ENCODE measurements at regions not wholly inside any gene's neighbourhood (a gene's known extent, or its start where the extent isn't known, plus 50 kb on each side); places are given as distances from the start of the nearest gene placed in this dataset.

DNA sequence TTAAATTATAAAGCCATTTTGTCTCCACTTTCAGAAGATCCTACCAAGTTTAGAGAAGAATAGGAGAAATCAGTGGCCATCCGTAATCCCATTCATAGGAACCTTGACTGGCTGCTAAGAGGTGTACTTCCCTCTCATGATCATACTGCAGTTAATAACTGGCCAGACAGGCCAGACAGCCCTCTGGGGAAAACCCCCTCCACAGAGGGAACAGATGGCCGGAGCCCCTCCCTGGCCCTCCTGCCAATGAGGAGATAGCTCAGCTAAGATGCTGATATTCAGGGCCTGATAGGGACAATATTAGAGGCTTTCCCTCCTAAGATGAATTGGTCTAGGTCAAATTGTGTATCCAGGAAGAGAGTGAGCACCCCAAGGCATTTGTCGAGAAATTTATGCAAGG is 200.0 kb upstream of the MAOA start:
- no peak for DNase-seq
- H3K4me3 ChIP-seq, result no peak overlapping the region
- no peaks in the 10 kb centered on the region for H3K27me3 ChIP-seq
- H3K4me1 ChIP-seq (ENCODE audit: insufficient read depth), result no peaks in the 10 kb centered on the region
- no peaks in the 10 kb centered on the region for H3K36me3 ChIP-seq
- intact Hi-C loops (cut with DNase I), result no loop called here
- H3K9me3 ChIP-seq, result no peaks in the 10 kb centered on the region
- TF ChIP-seq, protein P1, sequence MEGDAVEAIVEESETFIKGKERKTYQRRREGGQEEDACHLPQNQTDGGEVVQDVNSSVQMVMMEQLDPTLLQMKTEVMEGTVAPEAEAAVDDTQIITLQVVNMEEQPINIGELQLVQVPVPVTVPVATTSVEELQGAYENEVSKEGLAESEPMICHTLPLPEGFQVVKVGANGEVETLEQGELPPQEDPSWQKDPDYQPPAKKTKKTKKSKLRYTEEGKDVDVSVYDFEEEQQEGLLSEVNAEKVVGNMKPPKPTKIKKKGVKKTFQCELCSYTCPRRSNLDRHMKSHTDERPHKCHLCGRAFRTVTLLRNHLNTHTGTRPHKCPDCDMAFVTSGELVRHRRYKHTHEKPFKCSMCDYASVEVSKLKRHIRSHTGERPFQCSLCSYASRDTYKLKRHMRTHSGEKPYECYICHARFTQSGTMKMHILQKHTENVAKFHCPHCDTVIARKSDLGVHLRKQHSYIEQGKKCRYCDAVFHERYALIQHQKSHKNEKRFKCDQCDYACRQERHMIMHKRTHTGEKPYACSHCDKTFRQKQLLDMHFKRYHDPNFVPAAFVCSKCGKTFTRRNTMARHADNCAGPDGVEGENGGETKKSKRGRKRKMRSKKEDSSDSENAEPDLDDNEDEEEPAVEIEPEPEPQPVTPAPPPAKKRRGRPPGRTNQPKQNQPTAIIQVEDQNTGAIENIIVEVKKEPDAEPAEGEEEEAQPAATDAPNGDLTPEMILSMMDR (IDR thresholded peaks at IDR 0.05), result no peak
- TF ChIP-seq POLR2A (IDR thresholded peaks at IDR 0.05), result no peak
- no peak for TF ChIP-seq EP300 (IDR thresholded peaks at IDR 0.05)
- H3K27ac ChIP-seq, result no peak overlapping the region
- WGBS, 3 donors, result 69 to 83% (median 76%) methylated on average over 3 of the region's 3 CpGs

DNA sequence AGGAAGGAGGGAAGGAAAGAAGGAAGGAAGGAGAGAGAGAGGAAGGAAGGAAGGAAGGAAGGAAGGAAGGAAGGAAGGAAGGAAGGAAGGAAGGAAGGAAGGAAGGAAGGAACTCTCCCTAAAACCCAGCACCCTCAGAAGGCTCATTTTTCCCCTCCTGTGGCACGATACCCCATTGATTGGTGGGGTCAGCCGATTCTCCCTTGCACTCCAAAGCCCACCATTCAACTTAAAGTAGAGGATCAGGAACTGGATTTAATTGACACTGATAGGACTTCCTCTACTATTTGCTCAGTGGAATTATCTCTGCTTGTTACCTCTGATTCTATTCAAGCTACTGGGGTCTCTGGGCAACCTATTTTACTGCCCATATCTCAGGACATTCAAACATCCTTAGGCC is 199.2 kb upstream of the MAOA start:
- Histone ChIP-seq H3K27ac (no peak overlapping the region), H3K4me3 (no peak overlapping the region), H3K27me3 (no peaks in the 10 kb centered on the region), H3K4me1 (ENCODE audit: insufficient read depth) (no peaks in the 10 kb centered on the region), H3K9me3 (no peaks in the 10 kb centered on the region), H3K36me3 (no peaks in the 10 kb centered on the region)
- DNase-seq, result no peak
- intact Hi-C loops (cut with DNase I), result no loop called here
- TF ChIP-seq, protein P1 (IDR thresholded peaks at IDR 0.05), result no peak
- TF ChIP-seq EP300 (IDR thresholded peaks at IDR 0.05), result no peak
- no peak for TF ChIP-seq POLR2A (IDR thresholded peaks at IDR 0.05)
- 62 to 69% (median 63%) methylated on average over 2 of the region's 2 CpGs for WGBS, 3 donors

DNA sequence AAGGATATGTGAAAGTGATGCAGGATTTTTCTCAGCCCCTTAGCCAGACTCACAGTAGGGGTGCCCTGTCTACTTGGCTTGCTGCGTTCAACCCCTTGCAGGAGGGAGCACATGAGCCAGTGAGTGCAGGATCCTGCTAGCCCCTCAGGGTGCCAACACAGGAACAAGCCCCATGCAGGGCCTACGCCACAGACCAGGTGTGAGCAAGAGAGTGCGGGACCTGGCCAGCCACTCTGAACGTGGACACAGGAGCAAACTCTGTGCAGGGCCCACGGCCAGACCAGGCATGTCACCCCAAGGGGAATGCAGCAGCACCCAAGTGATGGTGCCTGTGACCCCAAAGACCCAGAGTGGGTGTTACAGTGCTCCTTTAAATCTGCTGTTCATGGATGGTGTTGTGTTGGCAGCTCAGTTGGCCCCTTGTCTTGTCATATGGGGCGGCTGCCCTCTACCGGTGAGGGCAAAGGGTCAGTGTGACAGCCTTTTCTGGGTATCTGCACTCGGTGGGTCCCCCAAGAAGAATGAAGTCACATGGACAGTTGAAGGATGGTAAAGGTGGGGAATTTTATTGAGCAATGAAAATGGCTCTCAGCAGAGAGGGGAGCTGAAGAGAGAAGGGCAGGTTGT is 188.4 kb upstream of the MAOA start:
- Histone ChIP-seq H3K4me3 (no peak overlapping the region), H3K27me3 (no peaks in the 10 kb centered on the region), H3K4me1 (ENCODE audit: insufficient read depth) (no peaks in the 10 kb centered on the region), H3K36me3 (no peaks in the 10 kb centered on the region), H3K9me3 (no peaks in the 10 kb centered on the region), H3K27ac (no peak overlapping the region)
- intact Hi-C loops (cut with DNase I), result no loop called here
- DNase-seq, result no peak
- no peak for TF ChIP-seq POLR2A (IDR thresholded peaks at IDR 0.05)
- 54 to 59% (median 56%) methylated on average over 8 of the region's 8 CpGs for WGBS, 3 donors

DNA sequence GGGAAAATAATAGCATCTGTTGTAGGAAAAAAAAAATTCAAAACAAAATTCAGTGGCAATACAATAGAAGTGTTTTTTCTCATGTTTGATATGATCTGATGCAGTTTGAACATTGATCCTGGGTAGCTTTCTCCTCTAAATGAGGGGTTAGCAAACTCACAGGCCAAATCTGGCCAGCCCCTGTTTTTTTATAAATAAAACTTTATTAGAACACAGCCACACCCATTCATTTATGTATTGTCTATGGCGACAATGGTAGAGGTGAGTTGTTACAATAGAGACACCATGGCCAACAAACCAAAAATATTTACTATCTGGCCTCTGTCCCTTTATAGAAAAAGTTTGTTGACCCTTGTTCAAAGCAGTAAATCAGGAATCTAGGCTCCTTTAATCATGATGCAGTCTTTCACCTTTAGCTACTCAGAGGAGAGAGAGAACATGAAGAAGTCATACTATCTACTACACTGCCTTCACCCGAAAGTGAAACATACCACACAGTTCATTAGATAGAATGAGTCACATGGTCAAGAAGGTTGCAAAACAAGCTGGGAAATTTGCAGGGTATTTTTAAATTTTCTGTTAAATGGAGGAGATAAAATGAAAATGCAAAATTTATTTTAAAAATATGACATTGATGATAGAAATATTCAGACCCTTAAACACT is 186.6 kb upstream of the MAOA start:
- no peaks in the 10 kb centered on the region for H3K36me3 ChIP-seq
- no peak overlapping the region for H3K4me3 ChIP-seq
- H3K27ac ChIP-seq, result no peak overlapping the region
- no peaks in the 10 kb centered on the region for H3K27me3 ChIP-seq
- 68 to 81% (median 75%) methylated on average over 2 of the region's 2 CpGs for WGBS, 3 donors
- H3K4me1 ChIP-seq (ENCODE audit: insufficient read depth), result no peaks in the 10 kb centered on the region
- intact Hi-C loops (cut with DNase I), result no loop called here
- H3K9me3 ChIP-seq, result no peaks in the 10 kb centered on the region
- TF ChIP-seq EP300 (IDR thresholded peaks at IDR 0.05) (no peak), POLR2A (IDR thresholded peaks at IDR 0.05) (no peak)
- TF ChIP-seq, protein P1 (IDR thresholded peaks at IDR 0.05), result no peak
- no peak for DNase-seq

DNA sequence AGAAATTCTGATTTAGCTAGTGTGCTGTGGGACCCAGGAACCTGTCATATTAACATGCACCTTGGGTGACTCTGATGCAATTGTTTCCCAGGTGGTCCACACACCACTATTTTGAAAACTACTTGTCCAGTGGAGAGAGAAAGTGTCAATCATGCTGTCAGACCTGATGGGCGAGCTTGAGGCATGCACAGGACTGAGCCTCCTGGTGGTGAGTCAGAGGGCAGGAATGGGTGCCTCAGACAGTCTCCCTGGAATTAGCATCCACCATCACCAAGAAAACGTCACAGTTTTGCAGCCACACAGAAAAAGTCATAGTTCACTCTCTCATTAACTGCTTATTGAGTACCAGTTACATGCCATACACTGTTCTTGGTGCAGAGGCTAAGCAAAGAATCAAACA is 181.8 kb upstream of the MAOA start:
- no peak for TF ChIP-seq EP300 (IDR thresholded peaks at IDR 0.05)
- TF ChIP-seq POLR2A (IDR thresholded peaks at IDR 0.05), result no peak
- TF ChIP-seq, protein P1 (IDR thresholded peaks at IDR 0.05), result no peak
- Histone ChIP-seq H3K4me3 (no peak overlapping the region), H3K4me1 (ENCODE audit: insufficient read depth) (no peaks in the 10 kb centered on the region), H3K36me3 (no peaks in the 10 kb centered on the region), H3K27me3 (no peaks in the 10 kb centered on the region), H3K27ac (no peak overlapping the region), H3K9me3 (no peaks in the 10 kb centered on the region)
- 42 to 53% (median 45%) methylated on average over 2 of the region's 2 CpGs for WGBS, 3 donors
- no peak for DNase-seq
- intact Hi-C loops (cut with DNase I), result no loop called here
